IPS DF 4.7 (cell line): ENCODE measurements at regions not wholly inside any gene's neighbourhood (a gene's known extent, or its start where the extent isn't known, plus 50 kb on each side); places are given as distances from the start of the nearest gene placed in this dataset.
"Not testable (repeated sequence)": the region's sequence is repeated elsewhere in the genome, so short reads cannot be mapped to it uniquely, and the experiment has no call there.

Experiments used
- DNase-seq: peaks from one replicate; pipeline ENCODE4 v3.0.0-alpha.2; 2013; ENCODE audit warnings: low spot score; ENCODE audit errors: extremely low read depth

GRCh38 chr11:130550984-130551383, 102.5 kb downstream of the ADAMTS15 start:
- no peak for DNase-seq

GRCh38 chr11:130551388-130551787, 102.9 kb downstream of the ADAMTS15 start:
- no peak for DNase-seq

GRCh38 chr11:130553306-130553705, 104.9 kb downstream of the ADAMTS15 start:
- no peak for DNase-seq

- DNase-seq, result no peak
Measured at GRCh38 chr11:130554241-130555055, 106.0 kb downstream of the ADAMTS15 start.

- DNase-seq, result no peak
Measured at GRCh38 chr11:130555251-130555841, 106.9 kb downstream of the ADAMTS15 start.

GRCh38 chr11:130560000-130560780, 111.7 kb downstream of the ADAMTS15 start:
- DNase-seq, result no peak

- no peak for DNase-seq
Measured at GRCh38 chr11:130560781-130561109, 112.3 kb downstream of the ADAMTS15 start.

- no peak for DNase-seq
Measured at GRCh38 chr11:130561441-130561881, 113.0 kb downstream of the ADAMTS15 start.

GRCh38 chr11:130562549-130562948, 114.1 kb downstream of the ADAMTS15 start:
- no peak for DNase-seq

- DNase-seq, result not testable (repeated sequence)
Measured at GRCh38 chr11:130566360-130566759, 117.9 kb downstream of the ADAMTS15 start.

- no peak for DNase-seq
Measured at GRCh38 chr11:130571519-130571918, 123.1 kb downstream of the ADAMTS15 start.

GRCh38 chr11:130571947-130572584, 123.6 kb downstream of the ADAMTS15 start:
- DNase-seq, result no peak

- no peak for DNase-seq
Measured at GRCh38 chr11:130573767-130574166, 125.3 kb downstream of the ADAMTS15 start.

GRCh38 chr11:130574740-130575139, 126.3 kb downstream of the ADAMTS15 start:
- DNase-seq, result no peak

- no peak for DNase-seq
Measured at GRCh38 chr11:130576146-130576545, 127.7 kb downstream of the ADAMTS15 start.

- no peak for DNase-seq
Measured at GRCh38 chr11:130578738-130579368, 130.4 kb downstream of the ADAMTS15 start.

- DNase-seq, result peak; percentile 68
Measured at GRCh38 chr11:130580372-130580771, 131.9 kb downstream of the ADAMTS15 start.

- no peak for DNase-seq
Measured at GRCh38 chr11:130580891-130581492, 132.5 kb downstream of the ADAMTS15 start.

- DNase-seq, result no peak
Measured at GRCh38 chr11:130581646-130582045, 133.2 kb downstream of the ADAMTS15 start.

GRCh38 chr11:130582176-130582575, 133.7 kb downstream of the ADAMTS15 start:
- no peak for DNase-seq

- no peak for DNase-seq
Measured at GRCh38 chr11:130582981-130583380, 134.5 kb downstream of the ADAMTS15 start.
